ENCODE measurements at regions not wholly inside any gene's neighbourhood (a gene's known extent, or its start where the extent isn't known, plus 50 kb on each side); places are given as distances from the start of the nearest gene placed in this dataset.

DNA sequence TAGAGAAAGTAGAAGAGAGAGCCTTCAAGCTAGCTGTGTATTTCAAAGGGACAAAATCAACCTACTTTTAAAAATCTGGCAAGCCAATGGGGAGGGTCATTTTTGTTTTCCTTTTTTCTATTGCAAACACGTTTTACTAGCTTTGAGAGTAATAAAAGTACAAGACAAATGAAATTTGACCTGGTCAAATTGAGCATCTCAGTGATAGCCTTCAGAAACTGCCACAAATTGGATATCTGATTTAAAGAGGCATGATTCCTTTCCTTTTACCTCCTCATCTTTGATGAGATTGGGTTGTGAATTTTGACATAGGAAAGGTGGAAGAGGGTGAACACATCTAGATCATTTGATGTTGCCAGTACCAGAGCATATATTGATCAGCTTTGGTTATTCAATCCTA, 53.6 kb upstream of the RBMS3 start:
- no peaks in the 10 kb centered on the region for H3K79me2 ChIP-seq (ENCODE audit: low read depth)
- DNase-seq (ENCODE audit: low spot score): no peak
- H3F3A ChIP-seq (ENCODE audit: low read depth): no peaks in the 10 kb centered on the region
- Mint-ChIP-seq H3K27me3 (ENCODE audit: insufficient read depth, low read depth) (no peaks in the 10 kb centered on the region), H3K4me1 (no peaks in the 10 kb centered on the region), H3K36me3 (peaks cover 1% of the 10 kb centered on the region), H3K27ac (no peak overlapping the region), H3K4me3 (no peak overlapping the region), H3K9me3 (no peaks in the 10 kb centered on the region)
- no peaks in the 10 kb centered on the region for H3K4me1 ChIP-seq
- no peak overlapping the region for H2AFZ ChIP-seq (replicated peaks)
- no peak overlapping the region for H3K4me2 ChIP-seq
- H3K4me3 ChIP-seq: no peak overlapping the region
- no peaks in the 10 kb centered on the region for H3K9me3 ChIP-seq (ENCODE audit: low read depth)
- no peak overlapping the region for H3K9ac ChIP-seq
- TF ChIP-seq, protein P1, sequence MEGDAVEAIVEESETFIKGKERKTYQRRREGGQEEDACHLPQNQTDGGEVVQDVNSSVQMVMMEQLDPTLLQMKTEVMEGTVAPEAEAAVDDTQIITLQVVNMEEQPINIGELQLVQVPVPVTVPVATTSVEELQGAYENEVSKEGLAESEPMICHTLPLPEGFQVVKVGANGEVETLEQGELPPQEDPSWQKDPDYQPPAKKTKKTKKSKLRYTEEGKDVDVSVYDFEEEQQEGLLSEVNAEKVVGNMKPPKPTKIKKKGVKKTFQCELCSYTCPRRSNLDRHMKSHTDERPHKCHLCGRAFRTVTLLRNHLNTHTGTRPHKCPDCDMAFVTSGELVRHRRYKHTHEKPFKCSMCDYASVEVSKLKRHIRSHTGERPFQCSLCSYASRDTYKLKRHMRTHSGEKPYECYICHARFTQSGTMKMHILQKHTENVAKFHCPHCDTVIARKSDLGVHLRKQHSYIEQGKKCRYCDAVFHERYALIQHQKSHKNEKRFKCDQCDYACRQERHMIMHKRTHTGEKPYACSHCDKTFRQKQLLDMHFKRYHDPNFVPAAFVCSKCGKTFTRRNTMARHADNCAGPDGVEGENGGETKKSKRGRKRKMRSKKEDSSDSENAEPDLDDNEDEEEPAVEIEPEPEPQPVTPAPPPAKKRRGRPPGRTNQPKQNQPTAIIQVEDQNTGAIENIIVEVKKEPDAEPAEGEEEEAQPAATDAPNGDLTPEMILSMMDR (IDR thresholded peaks at IDR 0.05): no peak
- no peak for TF ChIP-seq EZH2phosphoT487 (IDR thresholded peaks at IDR 0.05)
- no peak for TF ChIP-seq EZH2 (IDR thresholded peaks at IDR 0.05)
- no peaks in the 10 kb centered on the region for H3K36me3 ChIP-seq
- no peak overlapping the region for H3K27ac ChIP-seq
- H4K20me1 ChIP-seq (ENCODE audit: low read depth): no peaks in the 10 kb centered on the region
- no peaks in the 10 kb centered on the region for H3K27me3 ChIP-seq
